Naive thymus-derived CD4-positive, alpha-beta T cell (primary cell): ENCODE measurements at regions not wholly inside any gene's neighbourhood (a gene's known extent, or its start where the extent isn't known, plus 50 kb on each side); places are given as distances from the start of the nearest gene placed in this dataset.
"Not testable (repeated sequence)": the region's sequence is repeated elsewhere in the genome, so short reads cannot be mapped to it uniquely, and the experiment has no call there.

Source experiments
- ATAC-seq: fragments of 150-1000 bp; cut with Tn5 transposase; 2 replicates; pipeline ENCODE4 v1.10.0; 2021; ENCODE audit warnings: mild to moderate bottlenecking, moderate library complexity
- CTCF ChIA-PET: fragments of 350-600 bp; sonication (Branson Sonifier 250); formaldehyde crosslinking; loops from one replicate; lab custom pipeline; 2021; ENCODE audit warnings: antibody characterized with exemption; lab: Charles Lee
- POLR2A ChIA-PET: fragments of 350-600 bp; sonication (Branson Sonifier 250); formaldehyde crosslinking; loops from one replicate; lab custom pipeline; 2021; ENCODE audit warnings: antibody characterized with exemption, inconsistent platforms; lab: Charles Lee
- DNase-seq, 9 donors: peaks; one replicate each; pipeline versions ENCODE4 v3.0.0 to v3.0.0-alpha.2; 2020 to 2022; ENCODE audit warnings: mixed read lengths in 1 of 9
- H3K27ac ChIP-seq: one replicate; pipeline ENCODE4 v1.7.0; 2013; ENCODE audit warnings: mild to moderate bottlenecking, low read depth, low read length, moderate library complexity
- H3K27me3 ChIP-seq, 2 donors: one replicate each; pipeline ENCODE4 v1.7.0; 2013; ENCODE audit warnings: low read length in 2 of 2, mild to moderate bottlenecking in 2 of 2, moderate library complexity in 2 of 2; ENCODE audit not compliant: control insufficient read depth in 2 of 2, insufficient read depth in 2 of 2
- H3K36me3 ChIP-seq, 3 experiments: 1 replicate in 2 of 3; 2 replicates in 1 of 3; pipeline ENCODE4 v1.7.0; 2013; ENCODE audit warnings: low read length in 3 of 3, mild to moderate bottlenecking in 3 of 3, moderate library complexity in 1 of 3; ENCODE audit not compliant: insufficient read depth in 3 of 3, control insufficient read depth in 2 of 3
- H3K4me1 ChIP-seq, 2 donors: one replicate each; pipeline ENCODE4 v1.7.0; 2013; ENCODE audit warnings: low read length in 2 of 2, mild to moderate bottlenecking in 2 of 2, moderate library complexity in 1 of 2; ENCODE audit not compliant: control insufficient read depth in 2 of 2, insufficient read depth in 2 of 2
- H3K4me3 ChIP-seq: 2 replicates; pipeline ENCODE4 v1.7.0; 2013; ENCODE audit warnings: mild to moderate bottlenecking, low read length
- H3K9me3 ChIP-seq, 3 experiments: 1 replicate in 2 of 3; 2 replicates in 1 of 3; pipeline ENCODE4 v1.7.0; 2013; ENCODE audit warnings: low read length in 3 of 3; ENCODE audit not compliant: control insufficient read depth in 2 of 3
- H3K27ac Mint-ChIP-seq, 9 donors: one replicate each; pipeline ENCODE4 v1.8.0; 2020 to 2022; ENCODE audit warnings: mixed read lengths in 9 of 9, mild to moderate bottlenecking in 8 of 9, moderate library complexity in 5 of 9, inconsistent platforms in 2 of 9
- H3K27me3 Mint-ChIP-seq, 5 donors: one replicate each; pipeline ENCODE4 v1.8.0; 2021 to 2022; ENCODE audit warnings: mixed read lengths in 5 of 5, mild to moderate bottlenecking in 1 of 5
- H3K36me3 Mint-ChIP-seq, 5 donors: one replicate each; pipeline ENCODE4 v1.8.0; 2020 to 2022; ENCODE audit warnings: mixed read lengths in 5 of 5, mild to moderate bottlenecking in 3 of 5, inconsistent platforms in 1 of 5
- H3K4me1 Mint-ChIP-seq, 7 donors: one replicate each; pipeline ENCODE4 v1.8.0; 2020 to 2022; ENCODE audit warnings: mixed read lengths in 7 of 7, mild to moderate bottlenecking in 3 of 7, inconsistent platforms in 1 of 7
- H3K4me3 Mint-ChIP-seq, 10 donors: one replicate each; pipeline ENCODE4 v1.8.0; 2020 to 2022; ENCODE audit warnings: mild to moderate bottlenecking in 10 of 10, mixed read lengths in 10 of 10, moderate library complexity in 6 of 10, inconsistent platforms in 2 of 10
- H3K9me3 Mint-ChIP-seq, 11 donors: one replicate each; pipeline ENCODE4 v1.8.0; 2020 to 2022; ENCODE audit warnings: mixed read lengths in 11 of 11, mild to moderate bottlenecking in 4 of 11, inconsistent platforms in 1 of 11, moderate library complexity in 1 of 11
- intact Hi-C, 2 donors: fragments of 100-400 bp; cut with micrococcal nuclease; formaldehyde crosslinking; loops; one replicate each; pipeline ENCODE4 v1.15.1; 2023

DNA sequence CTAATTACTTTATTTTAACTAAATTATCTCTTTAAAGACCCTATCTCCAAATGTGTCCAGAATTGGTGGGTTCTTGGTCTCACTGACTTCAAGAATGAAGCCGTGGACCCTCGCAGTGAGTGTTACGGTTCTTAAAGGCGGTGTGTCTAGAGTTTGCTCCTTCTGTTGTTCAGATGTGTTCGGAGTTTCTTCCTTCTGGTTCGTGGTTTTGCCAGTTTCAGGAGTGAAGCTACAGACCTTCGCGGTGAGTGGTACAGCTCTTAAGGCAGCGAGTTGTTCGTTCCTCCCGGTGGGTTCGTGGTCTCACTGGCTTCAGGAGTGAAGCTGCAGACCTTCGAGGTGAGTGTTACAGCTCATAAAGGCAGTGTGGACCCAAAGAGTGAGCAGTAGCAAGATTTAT is 77.5 kb upstream of the RGS1 start:
- CTCF ChIA-PET, H3K4me1 Mint-ChIP-seq, H3K27me3 Mint-ChIP-seq, intact Hi-C loops, POLR2A ChIA-PET, DNase-seq, H3K27me3 ChIP-seq, H3K36me3 Mint-ChIP-seq, ATAC-seq, H3K4me3 ChIP-seq, H3K36me3 ChIP-seq, H3K9me3 Mint-ChIP-seq, H3K4me1 ChIP-seq, H3K27ac ChIP-seq, H3K4me3 Mint-ChIP-seq, H3K9me3 ChIP-seq: not testable (repeated sequence)
- H3K27ac Mint-ChIP-seq = peak overlapping the region in 1 of 9 donors; percentile 75

GRCh38 chr1:192499061-192499581 is 76.5 kb upstream of the RGS1 start:
- CTCF ChIA-PET, POLR2A ChIA-PET, intact Hi-C loops, H3K27ac ChIP-seq, H3K9me3 Mint-ChIP-seq, H3K9me3 ChIP-seq, H3K27me3 Mint-ChIP-seq, H3K36me3 Mint-ChIP-seq, ATAC-seq, H3K4me3 Mint-ChIP-seq, H3K27me3 ChIP-seq, H3K36me3 ChIP-seq, H3K4me1 ChIP-seq, H3K4me3 ChIP-seq, DNase-seq, H3K27ac Mint-ChIP-seq, H3K4me1 Mint-ChIP-seq: not testable (repeated sequence)

GRCh38 chr1:192500541-192500940 is 75.0 kb upstream of the RGS1 start:
- CTCF ChIA-PET, H3K27ac Mint-ChIP-seq, H3K9me3 Mint-ChIP-seq, H3K36me3 ChIP-seq, H3K4me1 ChIP-seq, H3K4me3 Mint-ChIP-seq, ATAC-seq, H3K4me1 Mint-ChIP-seq, DNase-seq, H3K27ac ChIP-seq, H3K27me3 ChIP-seq, H3K9me3 ChIP-seq, intact Hi-C loops, H3K36me3 Mint-ChIP-seq, POLR2A ChIA-PET, H3K27me3 Mint-ChIP-seq, H3K4me3 ChIP-seq: not testable (repeated sequence)

DNA sequence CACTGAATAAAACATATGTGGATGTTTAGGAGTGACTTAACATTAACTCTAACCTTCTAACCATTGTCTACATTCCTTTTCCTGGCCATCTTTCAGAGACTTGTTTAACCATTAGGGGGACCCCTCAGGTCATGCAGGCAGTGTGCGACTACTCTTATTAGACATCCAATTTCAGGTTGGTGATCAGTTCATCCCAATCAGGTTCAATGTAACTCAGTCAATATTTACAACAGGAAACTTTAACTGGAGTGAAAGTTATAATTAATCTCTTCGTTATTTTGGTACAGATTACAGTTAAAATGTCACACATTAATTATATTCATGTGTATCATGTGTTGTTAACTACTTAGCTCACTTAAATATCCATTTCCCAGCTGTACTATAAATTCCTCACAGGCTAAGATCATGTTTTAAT is 68.8 kb upstream of the RGS1 start:
- Mint-ChIP-seq H3K9me3 (no peaks in the 10 kb centered on the region), H3K36me3 (peaks cover 0 to 2% (median 0%) of the 10 kb centered on the region in 5 donors), H3K27ac (no peak overlapping the region), H3K27me3 (peaks cover 0 to 6% (median 0%) of the 10 kb centered on the region in 5 donors), H3K4me3 (no peak overlapping the region), H3K4me1 (peaks cover 0 to 4% (median 0%) of the 10 kb centered on the region in 7 donors)
- Histone ChIP-seq H3K9me3 (no peaks in the 10 kb centered on the region), H3K4me1 (peaks cover 0 to 3% of the 10 kb centered on the region in 2 donors), H3K36me3 (no peaks in the 10 kb centered on the region), H3K4me3 (no peak overlapping the region), H3K27me3 (no peaks in the 10 kb centered on the region), H3K27ac (no peak overlapping the region)
- CTCF ChIA-PET = interaction anchor here (0.6 to 1.6 kb wide), 3 partner anchors 9 to 495 kb away, joined by 3 to 7 read pairs (median 5); no protein-coding TSS in a partner anchor
- DNase-seq (no peak), ATAC-seq (peak; percentile 27)
- intact Hi-C loops = loop anchor here (1.0 to 2.0 kb wide), 2 partner anchors 74 to 103 kb away; no protein-coding TSS in a partner anchor
- POLR2A ChIA-PET = interaction anchor here (0.7 kb wide), 1 partner anchor 64 kb away, joined by 3 read pairs; no protein-coding TSS in a partner anchor

GRCh38 chr1:192512426-192513162 is 63.0 kb upstream of the RGS1 start:
- Mint-ChIP-seq H3K4me3 (peak overlapping the region in 1 of 10 donors; percentile 47), H3K36me3 (no peaks in the 10 kb centered on the region), H3K27ac (peak overlapping the region in 4 of 9 donors; percentile 21 to 60 (median 34)), H3K9me3 (no peaks in the 10 kb centered on the region), H3K4me1 (peaks cover 28 to 45% (median 36%) of the 10 kb centered on the region in 7 donors), H3K27me3 (peaks cover 0 to 6% (median 0%) of the 10 kb centered on the region in 5 donors)
- DNase-seq (no peak), ATAC-seq (no peak)
- CTCF ChIA-PET = interaction anchor here (0.7 kb wide), 1 partner anchor 1717 kb away, joined by 3 read pairs; no protein-coding TSS in a partner anchor
- H3K27me3 ChIP-seq = no peaks in the 10 kb centered on the region
- intact Hi-C loops = no loop called here
- H3K36me3 ChIP-seq = no peaks in the 10 kb centered on the region
- H3K4me3 ChIP-seq = no peak overlapping the region
- POLR2A ChIA-PET = interaction anchor here (0.6 to 0.9 kb wide), 2 partner anchors 12 to 905 kb away, joined by 3 read pairs; no protein-coding TSS in a partner anchor
- peaks cover 18 to 19% of the 10 kb centered on the region in 2 donors for H3K4me1 ChIP-seq
- H3K9me3 ChIP-seq = no peaks in the 10 kb centered on the region
- H3K27ac ChIP-seq = no peak overlapping the region

DNA sequence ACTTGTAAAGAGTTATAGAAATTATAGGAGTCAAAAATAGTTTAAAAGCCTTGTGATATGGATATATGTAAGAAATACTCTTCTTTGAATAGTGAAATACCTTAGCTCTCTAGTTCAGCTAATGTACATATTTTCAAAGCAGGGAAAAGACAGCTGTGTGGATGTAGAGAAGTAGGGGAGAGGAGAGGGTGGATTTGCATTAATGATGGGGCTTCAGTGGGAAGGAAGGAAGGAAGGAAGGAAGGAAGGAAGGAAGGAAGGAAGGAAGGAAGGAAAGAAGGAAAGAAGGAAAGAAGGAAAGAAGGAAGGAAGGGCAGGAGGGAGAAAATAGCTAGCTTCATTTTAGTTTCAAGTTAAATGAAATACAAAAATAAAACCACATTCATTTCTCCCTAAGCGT is 62.4 kb upstream of the RGS1 start:
- peak overlapping the region in 1 of 10 donors; percentile 47 for H3K4me3 Mint-ChIP-seq
- H3K27me3 Mint-ChIP-seq = peaks cover 0 to 6% (median 0%) of the 10 kb centered on the region in 5 donors
- Histone ChIP-seq H3K4me3 (no peak overlapping the region), H3K4me1 (peaks cover 18 to 21% of the 10 kb centered on the region in 2 donors), H3K36me3 (no peaks in the 10 kb centered on the region), H3K27me3 (no peaks in the 10 kb centered on the region), H3K9me3 (no peaks in the 10 kb centered on the region), H3K27ac (no peak overlapping the region)
- no peaks in the 10 kb centered on the region for H3K9me3 Mint-ChIP-seq
- intact Hi-C loops = no loop called here
- H3K4me1 Mint-ChIP-seq = peaks cover 28 to 48% (median 38%) of the 10 kb centered on the region in 7 donors
- ATAC-seq (no peak), DNase-seq (no peak)
- H3K36me3 Mint-ChIP-seq = no peaks in the 10 kb centered on the region
- POLR2A ChIA-PET = no interaction called here
- CTCF ChIA-PET = interaction anchor here (0.7 kb wide), 1 partner anchor 1717 kb away, joined by 3 read pairs; no protein-coding TSS in a partner anchor
- H3K27ac Mint-ChIP-seq = peak overlapping the region in 5 of 9 donors; percentile 6 to 56 (median 29)
